Superior temporal gyrus (tissue), 1 donor: ENCODE measurements at regions not wholly inside any gene's neighbourhood (a gene's known extent, or its start where the extent isn't known, plus 50 kb on each side); places are given as distances from the start of the nearest gene placed in this dataset.
"Not testable (repeated sequence)": the region's sequence is repeated elsewhere in the genome, so short reads cannot be mapped to it uniquely, and the experiment has no call there.

ENCODE experiments used
- DNase-seq: peaks from one replicate; pipeline ENCODE4 v3.0.0-alpha.2; 2016; ENCODE audit errors: extremely low spot score

DNA sequence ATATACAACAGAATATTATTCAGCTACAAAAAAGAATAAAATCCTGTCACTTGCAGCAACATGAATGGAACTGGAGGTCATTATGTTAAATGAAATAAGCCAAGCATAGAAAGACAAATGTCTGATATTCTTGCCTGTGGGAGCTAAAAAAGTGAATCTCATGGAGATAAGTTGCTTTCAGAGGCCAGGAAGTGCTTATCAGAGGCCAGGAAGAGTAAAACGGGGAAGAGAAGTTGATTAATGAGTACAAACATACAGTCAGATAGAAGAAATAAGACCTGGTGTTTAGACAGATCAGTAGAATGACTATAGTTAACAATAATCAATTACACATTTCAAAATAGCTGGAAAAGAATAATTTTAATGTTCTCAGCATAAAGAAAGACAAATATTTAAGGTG lies 54.4 kb upstream of the CPHXL start:
- no peak for DNase-seq

DNA sequence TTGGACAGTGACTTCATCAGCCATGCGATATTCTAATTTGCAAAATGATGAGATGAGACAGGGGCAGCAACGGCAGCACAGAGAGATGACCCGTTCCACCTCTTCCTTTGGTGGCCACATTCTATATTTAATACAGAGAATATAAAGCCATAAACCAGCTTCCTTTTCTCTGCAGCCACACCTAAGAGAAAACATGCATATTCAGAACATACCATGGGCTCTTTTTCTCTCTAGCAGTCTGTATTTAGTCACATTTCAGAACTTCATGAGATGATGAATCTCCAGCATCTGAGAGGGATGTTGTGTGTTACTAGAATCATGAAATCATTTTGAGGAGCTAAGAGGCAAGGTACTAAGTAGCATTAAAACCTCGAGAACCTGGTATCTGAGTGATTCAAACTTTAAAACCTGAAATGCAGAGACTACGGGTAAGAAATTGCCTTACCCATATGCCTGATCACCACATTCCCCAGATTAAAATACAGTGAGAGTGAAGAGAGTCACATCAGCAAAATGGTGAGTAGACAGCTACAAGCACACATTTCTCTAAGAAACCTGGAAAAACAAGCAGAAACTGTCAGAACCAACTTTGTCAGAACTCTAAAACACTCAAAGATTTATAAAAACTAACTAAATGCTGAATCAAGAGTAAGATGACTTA lies 55.5 kb upstream of the CPHXL start:
- no peak for DNase-seq

DNA sequence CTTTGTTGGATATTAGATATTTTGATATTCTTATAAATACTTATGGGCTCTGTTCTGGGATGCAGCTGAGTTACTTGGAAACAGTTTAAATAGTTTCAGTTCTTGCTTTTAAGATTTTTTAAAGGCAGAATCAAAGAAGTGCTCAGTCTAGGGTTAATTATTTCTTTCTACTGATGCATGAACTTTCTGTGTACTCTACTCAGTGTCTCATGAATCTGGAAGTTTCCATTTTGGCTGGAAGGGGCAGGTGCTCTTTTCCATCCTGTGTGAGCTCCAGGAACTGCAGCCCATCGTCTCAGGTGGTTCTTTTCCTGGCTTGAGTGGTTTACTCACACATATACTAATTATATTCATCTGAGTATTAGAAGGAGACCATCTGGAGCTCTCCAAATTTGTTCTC lies 61.1 kb upstream of the CPHXL start:
- no peak for DNase-seq

GRCh38 chr16:75789237-75789636 lies 62.9 kb upstream of the CPHXL start:
- DNase-seq, result peak; percentile 92

DNA sequence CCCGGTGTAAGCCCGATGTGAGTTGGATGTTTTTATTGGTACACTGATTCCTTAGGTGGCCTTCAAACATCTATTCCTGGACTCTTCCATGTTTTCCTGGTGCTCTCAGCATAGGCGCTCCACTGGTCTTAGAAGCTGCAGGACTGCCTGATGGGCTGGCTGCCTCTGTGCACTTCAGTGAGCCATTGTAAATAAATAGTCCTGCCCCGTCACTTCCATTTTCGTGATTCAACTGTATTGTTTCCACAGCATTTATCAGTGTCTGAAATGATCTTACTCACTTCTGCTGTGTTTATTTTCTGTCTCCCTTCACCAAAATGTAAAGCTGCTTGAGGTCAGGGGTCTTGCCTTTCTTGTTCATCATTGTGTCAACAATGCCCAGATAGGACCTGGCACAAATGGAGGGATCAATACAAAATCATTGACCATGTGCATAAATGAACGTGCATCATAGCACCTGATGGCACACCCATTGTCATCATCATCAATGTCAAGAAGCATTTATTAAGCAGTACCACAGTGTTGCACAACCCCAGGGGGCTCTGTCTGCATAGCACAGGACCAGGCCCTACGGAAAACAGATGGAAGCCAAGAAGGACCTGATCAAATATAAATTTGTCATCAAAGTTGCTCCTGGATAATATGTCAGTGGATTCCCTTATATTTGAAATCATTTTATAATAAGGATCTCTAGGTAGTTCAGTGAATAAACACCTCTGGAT lies 66.6 kb upstream of the CPHXL start:
- no peak for DNase-seq

- DNase-seq, result no peak
These were observed 67.4 kb upstream of the CPHXL start for GRCh38 chr16:75793641-75794040.

GRCh38 chr16:75794426-75794825 lies 68.1 kb upstream of the CPHXL start:
- no peak for DNase-seq

GRCh38 chr16:75798714-75799113 lies 72.4 kb upstream of the CPHXL start:
- no peak for DNase-seq

- peak; percentile 83 for DNase-seq
These were observed 75.0 kb upstream of the CPHXL start for GRCh38 chr16:75801307-75801706.

- no peak for DNase-seq
These were observed 77.5 kb upstream of the CPHXL start for GRCh38 chr16:75803753-75804152.

- no peak for DNase-seq
These were observed 78.1 kb upstream of the CPHXL start for GRCh38 chr16:75804368-75804767.

GRCh38 chr16:75805946-75806345 lies 79.7 kb upstream of the CPHXL start:
- DNase-seq, result no peak

DNA sequence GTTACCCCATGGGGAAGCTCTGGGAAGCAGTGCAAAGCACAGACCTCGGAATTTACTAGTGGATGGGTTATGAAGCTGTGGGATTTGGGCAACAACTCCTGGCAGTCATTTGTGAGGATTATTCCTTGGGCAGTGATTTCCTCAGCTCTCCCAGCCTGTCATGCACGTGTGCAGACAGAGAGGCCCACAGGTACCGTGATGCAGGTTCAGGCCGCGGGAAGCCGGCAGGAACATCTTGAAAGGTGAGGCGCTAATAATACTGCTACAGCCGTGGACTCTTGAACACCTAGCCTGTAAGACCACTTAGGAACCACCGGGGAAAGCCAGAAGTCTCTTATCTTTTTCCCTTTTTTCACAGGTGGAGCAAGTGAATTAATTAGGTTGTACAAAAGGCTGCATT lies 80.2 kb upstream of the CPHXL start:
- no peak for DNase-seq

- no peak for DNase-seq
These were observed 84.1 kb upstream of the CPHXL start for GRCh38 chr16:75810342-75810741.

DNA sequence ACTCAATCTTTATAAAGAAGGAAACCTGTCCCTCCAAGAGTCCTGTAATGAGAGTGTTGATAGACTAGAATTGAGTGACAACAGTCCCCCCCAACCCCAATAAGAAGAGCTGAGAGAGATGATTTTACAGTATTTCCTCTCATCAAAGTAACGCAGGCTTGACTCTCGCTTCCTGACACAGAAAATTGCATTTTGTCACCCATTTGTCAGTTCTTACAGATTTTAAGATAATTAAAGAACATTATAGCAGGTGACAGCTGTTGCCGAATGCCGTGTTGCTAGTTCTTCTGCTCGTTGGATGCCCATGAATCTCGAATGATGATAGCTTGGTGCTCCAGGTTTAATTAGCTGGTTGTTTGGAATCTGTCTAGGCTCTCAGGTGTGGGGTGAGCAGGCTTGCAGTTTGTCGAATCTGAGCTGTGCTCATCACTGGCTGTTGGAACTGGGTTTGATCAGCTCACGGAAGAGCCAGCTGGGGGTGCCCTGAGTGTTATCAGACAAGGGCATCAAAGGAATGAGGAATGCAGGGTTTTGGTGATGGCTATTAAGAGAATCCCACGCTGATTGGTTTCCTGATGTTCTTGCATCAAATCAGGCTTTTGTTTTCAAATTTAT lies 84.8 kb upstream of the CPHXL start:
- peak; percentile 43 for DNase-seq

- no peak for DNase-seq
These were observed 92.2 kb upstream of the CPHXL start for GRCh38 chr16:75818491-75818890.

GRCh38 chr16:75820672-75821071 lies 94.4 kb upstream of the CPHXL start:
- DNase-seq, result no peak

DNA sequence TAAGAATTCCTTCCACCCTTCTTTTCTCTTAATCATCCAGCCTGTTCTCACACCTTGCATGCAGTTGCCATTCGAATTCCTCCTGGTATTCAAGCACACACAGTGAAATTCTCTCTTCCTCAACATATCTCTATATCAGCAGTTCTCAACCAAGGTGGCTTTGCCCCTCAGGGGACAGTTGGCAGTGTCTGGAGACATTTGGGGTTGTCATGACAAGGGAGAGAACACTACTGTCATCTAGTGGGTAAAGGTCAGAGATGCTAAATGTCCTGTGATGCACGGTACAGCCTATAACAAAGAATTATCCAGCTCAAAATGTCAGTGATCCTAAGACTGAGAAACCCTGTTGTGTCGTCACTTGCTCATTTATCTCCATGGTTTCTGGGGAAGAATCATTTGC lies 94.8 kb upstream of the CPHXL start:
- DNase-seq, result no peak

DNA sequence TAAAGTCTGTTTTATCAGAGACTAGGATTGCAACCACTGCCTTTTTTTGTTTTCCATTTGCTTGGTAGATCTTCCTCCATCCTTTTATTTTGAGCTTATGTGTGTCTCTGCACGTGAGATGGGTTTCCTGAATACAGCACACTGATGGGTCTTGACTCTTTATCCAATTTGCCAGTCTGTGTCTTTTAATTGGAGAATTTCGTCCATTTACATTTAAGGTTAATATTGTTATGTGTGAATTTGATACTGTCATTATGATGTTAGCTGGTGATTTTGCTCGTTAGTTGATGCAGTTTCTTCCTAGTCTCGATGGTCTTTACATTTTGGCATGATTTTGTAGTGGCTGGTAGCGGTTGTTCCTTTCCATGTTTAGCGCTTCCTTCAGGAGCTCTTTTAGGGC lies 99.5 kb upstream of the CPHXL start:
- not testable (repeated sequence) for DNase-seq

DNA sequence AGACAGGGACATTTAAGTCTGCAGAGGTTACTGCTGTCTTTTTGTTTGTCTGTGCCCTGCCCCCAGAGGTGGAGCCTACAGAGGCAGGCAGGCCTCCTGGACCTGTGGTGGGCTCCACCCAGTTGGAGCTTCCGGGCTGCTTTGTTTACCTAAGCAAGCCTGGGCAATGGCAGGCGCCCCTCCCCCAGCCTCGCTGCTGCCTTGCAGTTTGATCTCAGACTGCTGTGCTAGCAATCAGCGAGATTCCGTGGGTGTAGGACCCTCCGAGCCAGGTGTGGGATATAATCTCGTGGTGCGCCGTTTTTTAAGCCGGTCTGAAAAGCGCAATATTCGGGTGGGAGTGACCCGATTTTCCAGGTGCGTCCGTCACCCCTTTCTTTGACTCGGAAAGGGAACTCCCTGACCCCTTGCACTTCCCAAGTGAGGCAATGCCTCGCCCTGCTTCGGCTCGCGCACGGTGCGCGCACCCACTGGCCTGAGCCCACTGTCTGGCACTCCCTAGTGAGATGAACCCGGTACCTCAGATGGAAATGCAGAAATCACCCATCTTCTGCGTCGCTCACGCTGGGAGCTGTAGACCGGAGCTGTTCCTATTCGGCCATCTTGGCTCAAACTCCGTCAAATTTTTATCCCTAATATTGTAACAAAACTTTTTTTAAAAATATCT lies 101.2 kb upstream of the CPHXL start:
- DNase-seq, result not testable (repeated sequence)

DNA sequence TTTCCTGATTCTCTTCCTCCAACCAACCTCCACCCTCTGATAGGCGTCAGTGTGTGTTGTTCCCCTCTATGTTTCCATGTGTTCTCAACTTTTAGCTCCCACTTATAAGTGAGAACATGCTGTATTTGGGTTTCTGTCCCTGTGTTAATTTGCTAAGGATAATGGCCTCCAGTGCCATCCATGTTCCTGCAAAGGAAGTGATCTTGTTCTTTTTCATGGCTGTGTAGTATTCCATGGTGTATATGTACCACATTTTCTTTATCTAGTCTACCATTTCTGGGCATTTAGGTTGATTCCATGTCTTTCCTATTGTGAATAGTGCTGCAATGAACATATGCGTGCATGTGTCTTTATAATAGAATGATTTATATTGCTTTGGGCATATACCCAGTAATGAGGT lies 107.1 kb upstream of the CPHXL start:
- DNase-seq, result not testable (repeated sequence)

DNA sequence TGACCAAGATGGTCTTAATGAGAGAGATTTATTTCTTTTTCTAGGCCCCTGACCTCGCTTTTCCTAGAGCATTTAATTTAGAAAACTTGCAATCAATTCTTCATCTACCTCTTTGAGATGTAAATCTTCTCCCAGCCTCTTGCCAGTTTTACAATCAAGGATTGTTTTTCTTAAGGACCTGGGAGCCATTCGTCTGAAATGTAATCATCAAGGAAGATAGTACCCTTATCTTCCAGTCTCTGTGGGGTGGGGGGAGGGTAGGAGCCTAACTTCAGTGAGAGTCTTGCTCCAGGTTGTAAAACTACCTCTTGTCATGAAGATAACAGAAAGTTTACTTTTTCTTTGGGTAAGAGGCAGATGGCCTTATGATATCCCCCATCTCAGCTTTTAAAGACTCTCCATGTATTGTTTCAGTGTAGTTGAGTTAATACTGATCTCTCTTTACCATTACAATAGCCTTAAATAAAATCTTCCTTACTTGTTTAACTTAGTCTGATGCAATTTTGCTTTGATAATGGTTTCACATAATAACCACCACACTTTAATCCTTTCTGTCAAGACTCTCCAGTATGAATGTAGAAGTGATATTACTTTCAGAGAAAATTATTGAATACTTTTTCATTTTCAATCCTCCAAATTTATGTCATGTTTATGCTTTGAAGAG lies 110.2 kb upstream of the CPHXL start:
- DNase-seq, result no peak
